Esophagus squamous epithelium (tissue), 4 donors: ENCODE measurements at regions not wholly inside any gene's neighbourhood (a gene's known extent, or its start where the extent isn't known, plus 50 kb on each side); places are given as distances from the start of the nearest gene placed in this dataset.

ENCODE experiments used
- CTCF ChIP-seq, 6 experiments: fragments of 450-650 bp in 4 of 6; fragments of 200-600 bp in 2 of 6; sonication (generic) in 2 of 6; IDR thresholded peaks; one replicate each; pipeline ENCODE4 v1.5.1; 2016 to 2019; ENCODE audit warnings: antibody characterized with exemption in 6 of 6, mild to moderate bottlenecking in 4 of 6, moderate library complexity in 4 of 6
- POLR2A ChIP-seq, 4 donors: fragments of 450-650 bp; IDR thresholded peaks; one replicate each; pipeline ENCODE4 v1.6.1; 2017; ENCODE audit warnings: antibody characterized with exemption in 4 of 4, mild to moderate bottlenecking in 4 of 4, moderate library complexity in 3 of 4

- TF ChIP-seq CTCF (IDR thresholded peaks at IDR 0.05) (no peak), POLR2A (IDR thresholded peaks at IDR 0.05) (no peak)
Observed at GRCh38 chr2:65507102-65508069, 75.0 kb upstream of the SPRED2 start.
